ENCODE measurements at regions not wholly inside any gene's neighbourhood (a gene's known extent, or its start where the extent isn't known, plus 50 kb on each side); places are given as distances from the start of the nearest gene placed in this dataset.
"Not testable (repeated sequence)": the region's sequence is repeated elsewhere in the genome, so short reads cannot be mapped to it uniquely, and the experiment has no call there.

- H3K4me3 ChIP-seq (replicated peaks; ENCODE audit: low read depth, low read length) = no peak overlapping the region
- no peak for DNase-seq (ENCODE audit: extremely low read depth, low read depth)
- no peak for TF ChIP-seq CTCF (IDR thresholded peaks at IDR 0.05; ENCODE audit: low read depth, low read length, missing control alignments)
These were observed 966.8 kb upstream of the CTNND2 start for GRCh38 chr5:12870872-12871539.

GRCh38 chr5:12865529-12865928 is 961.3 kb upstream of the CTNND2 start:
- no peak for TF ChIP-seq CTCF (IDR thresholded peaks at IDR 0.05; ENCODE audit: low read depth, low read length, missing control alignments)
- DNase-seq (ENCODE audit: extremely low read depth, low read depth) = no peak
- no peak overlapping the region for H3K4me3 ChIP-seq (replicated peaks; ENCODE audit: low read depth, low read length)

- no peak for DNase-seq (ENCODE audit: extremely low read depth, low read depth)
These were observed 957.8 kb upstream of the CTNND2 start for GRCh38 chr5:12861886-12862654.

GRCh38 chr5:12856105-12856504 is 951.9 kb upstream of the CTNND2 start:
- not testable (repeated sequence) for H3K4me3 ChIP-seq (replicated peaks; ENCODE audit: low read depth, low read length); DNase-seq (ENCODE audit: extremely low read depth, low read depth)

More at GRCh38 chr5:12861886-12862654, 957.8 kb upstream of the CTNND2 start:
- no peak for TF ChIP-seq CTCF (IDR thresholded peaks at IDR 0.05; ENCODE audit: low read depth, low read length, missing control alignments)
- H3K4me3 ChIP-seq (replicated peaks; ENCODE audit: low read depth, low read length) = no peak overlapping the region

GRCh38 chr5:12854386-12854785 is 950.1 kb upstream of the CTNND2 start:
- DNase-seq (ENCODE audit: extremely low read depth, low read depth) = no peak
- TF ChIP-seq CTCF (IDR thresholded peaks at IDR 0.05; ENCODE audit: low read depth, low read length, missing control alignments) = no peak
- no peak overlapping the region for H3K4me3 ChIP-seq (replicated peaks; ENCODE audit: low read depth, low read length)

- no peak for DNase-seq (ENCODE audit: extremely low read depth, low read depth)
- no peak overlapping the region for H3K4me3 ChIP-seq (replicated peaks; ENCODE audit: low read depth, low read length)
- no peak for TF ChIP-seq CTCF (IDR thresholded peaks at IDR 0.05; ENCODE audit: low read depth, low read length, missing control alignments)
These were observed 947.5 kb upstream of the CTNND2 start for GRCh38 chr5:12851761-12852160.

- DNase-seq (ENCODE audit: extremely low read depth, low read depth) = no peak
- no peak for TF ChIP-seq CTCF (IDR thresholded peaks at IDR 0.05; ENCODE audit: low read depth, low read length, missing control alignments)
- H3K4me3 ChIP-seq (replicated peaks; ENCODE audit: low read depth, low read length) = no peak overlapping the region
These were observed 944.5 kb upstream of the CTNND2 start for GRCh38 chr5:12848709-12849108.
